Keratinocyte (primary cell): ENCODE measurements at regions not wholly inside any gene's neighbourhood (a gene's known extent, or its start where the extent isn't known, plus 50 kb on each side); places are given as distances from the start of the nearest gene placed in this dataset.

Experiments used
- DNase-seq: peaks from one replicate; pipeline ENCODE4 v3.0.0-alpha.2; 2011; ENCODE audit warnings: low read depth, missing footprints, low spot score
- FAIRE-seq: peaks from 2 replicates; lab custom pipeline; 2011; peaks lifted over from hg19 to GRCh38; lab: Jason Lieb, UNC
- H2AFZ ChIP-seq: 2 replicates; pipeline ENCODE4 v1.6.0; 2012; ENCODE audit warnings: low read length, control low read depth, inconsistent platforms; ENCODE audit not compliant: control insufficient read depth
- H3K27ac ChIP-seq: 2 replicates; pipeline ENCODE4 v1.5.1; 2011; ENCODE audit warnings: low read length; ENCODE audit not compliant: control insufficient read depth, insufficient read depth
- H3K27me3 ChIP-seq: 3 replicates; pipeline ENCODE4 v1.6.0; 2011; ENCODE audit warnings: low read length; ENCODE audit not compliant: control insufficient read depth, insufficient read depth; ENCODE audit errors: extremely low read depth
- H3K36me3 ChIP-seq, 2 experiments: 2 replicates in 1 of 2; 3 replicates in 1 of 2; pipeline ENCODE4 v1.5.1; 2011; ENCODE audit warnings: low read length in 2 of 2, mild to moderate bottlenecking in 1 of 2; ENCODE audit not compliant: control insufficient read depth in 2 of 2, insufficient read depth in 2 of 2; ENCODE audit errors: extremely low read depth in 1 of 2
- H3K4me1 ChIP-seq: 3 replicates; pipeline ENCODE4 v1.5.1; 2011; ENCODE audit warnings: low read length; ENCODE audit not compliant: control insufficient read depth, insufficient read depth; ENCODE audit errors: extremely low read depth
- H3K4me2 ChIP-seq: 3 replicates; pipeline ENCODE4 v1.6.0; 2011; ENCODE audit warnings: low read depth, low read length; ENCODE audit not compliant: control insufficient read depth, insufficient read depth; ENCODE audit errors: extremely low read depth
- H3K4me3 ChIP-seq, 3 experiments: fragments of 200-600 bp in 1 of 3; sonication (generic) in 1 of 3; 2 replicates in 2 of 3; 3 replicates in 1 of 3; pipeline ENCODE4 v1.5.1; 2011 to 2016; ENCODE audit warnings: low read length in 3 of 3, mild to moderate bottlenecking in 3 of 3, control low read depth in 2 of 3, inconsistent platforms in 1 of 3, low read depth in 1 of 3, mixed read lengths in 1 of 3, mixed run types in 1 of 3, moderate library complexity in 1 of 3; ENCODE audit not compliant: control insufficient read depth in 2 of 3, insufficient read depth in 2 of 3; ENCODE audit errors: extremely low read depth in 1 of 3
- H3K79me2 ChIP-seq: 2 replicates; pipeline ENCODE4 v1.6.0; 2012; ENCODE audit warnings: low read length; ENCODE audit not compliant: control insufficient read depth, insufficient read depth
- H3K9ac ChIP-seq: 3 replicates; pipeline ENCODE4 v1.6.0; 2011; ENCODE audit warnings: low read length; ENCODE audit not compliant: control insufficient read depth, insufficient read depth; ENCODE audit errors: extremely low read depth
- H3K9me1 ChIP-seq: 3 replicates; pipeline ENCODE4 v1.6.0; 2011; ENCODE audit warnings: low read length; ENCODE audit not compliant: control insufficient read depth, insufficient read depth; ENCODE audit errors: extremely low read depth
- H3K9me3 ChIP-seq: 2 replicates; pipeline ENCODE4 v1.5.1; 2012; ENCODE audit warnings: low read depth, low read length; ENCODE audit not compliant: control insufficient read depth
- H4K20me1 ChIP-seq: 3 replicates; pipeline ENCODE4 v1.6.0; 2011; ENCODE audit warnings: low read length; ENCODE audit not compliant: control insufficient read depth, insufficient read depth; ENCODE audit errors: extremely low read depth
- EZH2 ChIP-seq: IDR thresholded peaks from one replicate; pipeline ENCODE4 v1.6.1; 2012; ENCODE audit warnings: inconsistent platforms, mild to moderate bottlenecking, low read length, moderate library complexity
- dilution Hi-C: fragments of 300-500 bp; cut with MboI; formaldehyde crosslinking; loops from one replicate; pipeline ENCODE4 v1.7.0; 2020; ENCODE audit warnings: low sequenced_read_pairs; ENCODE audit not compliant: extremely low pct_ligation_motif_present
- TF ChIP-seq, protein P1 (sequence below), 3 experiments: IDR thresholded peaks in 1 of 3; conservative IDR thresholded peaks in 1 of 3; optimal IDR thresholded peaks in 1 of 3; 2 replicates in 2 of 3; 3 replicates in 1 of 3; pipeline versions ENCODE3 to v1.5.1; 2011; ENCODE audit warnings: low read length in 3 of 3, mild to moderate bottlenecking in 3 of 3, moderate library complexity in 2 of 3, control low read depth in 1 of 3, inconsistent platforms in 1 of 3; ENCODE audit not compliant: insufficient read depth in 2 of 3; ENCODE audit errors: extremely low read depth in 1 of 3

DNA sequence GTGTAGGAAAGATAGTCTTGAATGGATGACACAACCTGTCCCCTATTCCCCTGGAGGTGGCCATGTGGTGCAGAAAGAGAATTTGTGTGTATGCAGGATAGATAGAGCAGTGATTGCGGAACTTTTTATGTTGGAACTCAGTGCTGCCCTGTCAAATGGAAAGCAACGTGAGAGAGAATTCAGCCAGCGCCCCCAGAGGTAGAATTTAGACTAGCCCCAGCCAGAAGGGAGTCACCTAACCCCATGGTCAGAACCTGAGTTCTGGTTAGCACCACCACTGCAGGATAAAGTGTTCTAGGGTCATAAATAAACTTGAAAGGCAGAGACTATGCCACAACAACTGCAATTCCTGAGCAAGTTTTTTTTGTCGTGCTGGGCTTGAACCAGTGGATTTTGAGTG, 152.9 kb upstream of the GRIA4 start:
- FAIRE-seq, result no peak
- dilution Hi-C loops, result no loop called here

DNA sequence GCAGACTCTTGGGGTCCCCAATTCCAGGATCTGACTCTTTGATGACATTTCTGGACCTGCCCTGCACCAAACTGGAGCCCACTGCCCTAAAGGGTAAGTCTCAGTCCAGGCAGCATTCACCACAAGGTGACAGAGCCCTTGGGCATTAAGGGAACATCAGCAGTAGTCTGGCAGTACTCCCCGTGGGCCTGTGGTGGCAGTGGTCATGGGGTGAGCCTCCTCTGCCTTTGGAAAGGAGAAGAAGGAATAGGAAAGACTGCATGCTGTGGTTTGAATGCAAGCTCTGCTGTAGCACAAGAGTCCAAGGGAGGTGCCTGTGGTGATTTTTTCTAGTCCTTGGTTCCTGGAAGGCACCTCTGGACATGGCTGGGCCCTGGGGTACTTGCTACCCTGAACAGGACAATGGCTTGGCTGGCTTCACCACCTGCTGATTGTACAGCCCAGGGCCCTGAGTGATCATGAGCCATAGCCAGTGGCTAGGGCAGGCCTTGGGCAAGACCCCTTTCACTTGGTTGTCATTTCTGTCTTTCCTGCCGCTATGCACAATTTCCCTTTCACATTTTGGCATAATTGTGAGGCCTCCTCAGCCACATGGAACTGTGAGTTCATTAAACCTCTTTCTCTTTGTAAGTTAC, 160.7 kb upstream of the GRIA4 start:
- Histone ChIP-seq H3K27ac (no peak overlapping the region), H3K4me2 (no peak overlapping the region), H3K9ac (no peak overlapping the region), H3K9me1 (no peaks in the 10 kb centered on the region), H3K79me2 (no peaks in the 10 kb centered on the region), H3K4me1 (no peaks in the 10 kb centered on the region), H2AFZ (no peak overlapping the region), H3K36me3 (no peaks in the 10 kb centered on the region), H3K4me3 (no peak overlapping the region), H4K20me1 (no peaks in the 10 kb centered on the region), H3K9me3 (no peaks in the 10 kb centered on the region), H3K27me3 (no peaks in the 10 kb centered on the region)
- no peak for DNase-seq
- FAIRE-seq, result no peak
- dilution Hi-C loops, result no loop called here
- no peak for TF ChIP-seq EZH2
- TF ChIP-seq, protein P1, sequence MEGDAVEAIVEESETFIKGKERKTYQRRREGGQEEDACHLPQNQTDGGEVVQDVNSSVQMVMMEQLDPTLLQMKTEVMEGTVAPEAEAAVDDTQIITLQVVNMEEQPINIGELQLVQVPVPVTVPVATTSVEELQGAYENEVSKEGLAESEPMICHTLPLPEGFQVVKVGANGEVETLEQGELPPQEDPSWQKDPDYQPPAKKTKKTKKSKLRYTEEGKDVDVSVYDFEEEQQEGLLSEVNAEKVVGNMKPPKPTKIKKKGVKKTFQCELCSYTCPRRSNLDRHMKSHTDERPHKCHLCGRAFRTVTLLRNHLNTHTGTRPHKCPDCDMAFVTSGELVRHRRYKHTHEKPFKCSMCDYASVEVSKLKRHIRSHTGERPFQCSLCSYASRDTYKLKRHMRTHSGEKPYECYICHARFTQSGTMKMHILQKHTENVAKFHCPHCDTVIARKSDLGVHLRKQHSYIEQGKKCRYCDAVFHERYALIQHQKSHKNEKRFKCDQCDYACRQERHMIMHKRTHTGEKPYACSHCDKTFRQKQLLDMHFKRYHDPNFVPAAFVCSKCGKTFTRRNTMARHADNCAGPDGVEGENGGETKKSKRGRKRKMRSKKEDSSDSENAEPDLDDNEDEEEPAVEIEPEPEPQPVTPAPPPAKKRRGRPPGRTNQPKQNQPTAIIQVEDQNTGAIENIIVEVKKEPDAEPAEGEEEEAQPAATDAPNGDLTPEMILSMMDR (optimal IDR thresholded peaks at IDR 0.05 in 1 of 3, IDR thresholded peaks at IDR 0.05 in 1 of 3, conservative IDR thresholded peaks at IDR 0.05 in 1 of 3; ENCODE audit: extremely low read depth in 1 of 3, insufficient read depth in 2 of 3, low read length in 3 of 3), result no peak

More for the DNA sequence above, 152.9 kb upstream of the GRIA4 start:
- H2AFZ ChIP-seq, result no peak overlapping the region
- H3K27me3 ChIP-seq, result no peaks in the 10 kb centered on the region
- no peaks in the 10 kb centered on the region for H3K9me3 ChIP-seq
- H3K4me1 ChIP-seq, result no peaks in the 10 kb centered on the region
- no peaks in the 10 kb centered on the region for H3K9me1 ChIP-seq
- no peaks in the 10 kb centered on the region for H3K79me2 ChIP-seq
- no peak overlapping the region for H3K27ac ChIP-seq
- H3K36me3 ChIP-seq, result no peaks in the 10 kb centered on the region
- no peak overlapping the region for H3K4me3 ChIP-seq
- no peak for TF ChIP-seq EZH2
- TF ChIP-seq, protein P1 (optimal IDR thresholded peaks at IDR 0.05 in 1 of 3, IDR thresholded peaks at IDR 0.05 in 1 of 3, conservative IDR thresholded peaks at IDR 0.05 in 1 of 3; ENCODE audit: extremely low read depth in 1 of 3, insufficient read depth in 2 of 3, low read length in 3 of 3), result no peak
- DNase-seq, result no peak
- no peak overlapping the region for H3K9ac ChIP-seq
- no peaks in the 10 kb centered on the region for H4K20me1 ChIP-seq
- no peak overlapping the region for H3K4me2 ChIP-seq
